ENCODE measurements at regions not wholly inside any gene's neighbourhood (a gene's known extent, or its start where the extent isn't known, plus 50 kb on each side); places are given as distances from the start of the nearest gene placed in this dataset.
"Not testable (repeated sequence)": the region's sequence is repeated elsewhere in the genome, so short reads cannot be mapped to it uniquely, and the experiment has no call there.

- DNase-seq (ENCODE audit: low spot score), result not testable (repeated sequence)
Measured at GRCh38 chr3:157581956-157582636, 78.9 kb upstream of the VEPH1 start.

GRCh38 chr3:157581371-157581770 is 78.2 kb upstream of the VEPH1 start:
- DNase-seq (ENCODE audit: low spot score), result no peak

- no peak for DNase-seq (ENCODE audit: low spot score)
Measured at GRCh38 chr3:157578181-157578580, 75.0 kb upstream of the VEPH1 start.

- DNase-seq (ENCODE audit: low spot score), result no peak
Measured at GRCh38 chr3:157574531-157574930, 71.3 kb upstream of the VEPH1 start.

- DNase-seq (ENCODE audit: low spot score), result no peak
Measured at GRCh38 chr3:157573780-157574378, 70.7 kb upstream of the VEPH1 start.

DNA sequence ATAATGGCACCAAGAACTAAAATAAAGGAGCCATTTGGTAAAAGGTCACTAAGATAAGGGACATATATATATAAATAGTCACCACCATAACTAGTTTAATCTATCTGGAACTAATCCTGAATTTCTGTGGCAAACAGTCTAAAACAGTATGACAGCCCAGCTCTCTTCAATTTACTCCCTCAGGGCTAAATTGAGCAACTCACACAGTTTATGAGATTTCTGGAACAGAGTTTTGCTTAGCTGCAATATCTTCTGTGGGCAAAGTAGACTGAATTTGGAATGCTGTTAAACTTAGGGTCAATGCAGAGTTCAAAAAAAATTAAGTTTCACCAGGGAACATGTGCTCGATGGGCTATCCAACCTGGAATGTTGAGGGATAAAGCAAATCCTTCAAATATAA is 70.1 kb upstream of the VEPH1 start:
- DNase-seq (ENCODE audit: low spot score), result no peak

DNA sequence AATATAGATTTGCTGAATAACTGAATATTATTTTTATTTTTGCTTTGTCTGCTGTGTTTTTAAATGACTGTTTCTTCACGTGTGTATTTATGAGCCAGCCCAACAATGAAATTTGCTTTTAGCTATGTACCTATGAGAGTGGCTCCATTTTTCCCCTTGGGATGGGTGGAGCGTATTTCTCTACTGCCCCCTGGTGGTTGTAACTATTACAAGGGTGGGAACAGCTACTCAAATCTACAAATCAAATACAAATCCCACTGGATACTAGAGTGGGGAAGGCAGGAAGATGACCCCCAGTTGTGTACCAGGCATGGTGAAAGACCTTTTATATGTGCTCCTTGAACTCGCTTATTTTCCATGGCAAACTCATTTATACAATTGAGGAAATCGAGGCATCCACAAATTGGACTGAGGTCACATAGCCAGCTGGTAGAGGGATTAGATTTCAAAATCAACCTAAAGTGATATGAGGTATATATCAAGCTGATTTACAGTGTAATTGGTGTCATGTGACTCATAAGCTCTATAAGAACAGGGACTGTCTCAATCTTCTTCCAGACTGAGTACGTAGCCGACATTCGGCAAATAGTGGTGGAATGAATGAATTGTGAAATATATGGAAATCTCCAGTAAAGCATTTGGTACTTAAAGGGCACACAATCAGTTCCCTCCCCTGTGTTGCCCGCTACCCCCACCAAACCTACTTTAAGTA is 69.5 kb upstream of the VEPH1 start:
- DNase-seq (ENCODE audit: low spot score), result peak; percentile 48

DNA sequence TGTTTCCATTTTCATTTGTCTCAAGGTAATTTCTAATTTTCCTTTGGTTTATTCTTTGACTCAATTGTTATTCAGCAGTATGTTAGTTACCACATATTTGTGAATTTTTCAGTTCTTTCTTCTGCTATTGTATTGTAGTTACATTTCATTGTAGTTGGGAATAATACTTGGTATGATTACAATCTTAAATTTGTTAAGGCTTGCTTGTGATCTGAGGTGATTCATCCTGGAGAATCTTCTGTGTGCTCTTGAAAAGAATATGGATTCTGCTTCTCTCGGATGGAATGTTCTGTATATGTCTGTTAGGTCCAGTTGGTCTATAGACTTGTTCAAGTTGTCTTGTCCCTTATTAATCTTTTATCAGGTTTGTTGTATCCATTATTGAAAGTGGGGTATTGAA is 63.4 kb upstream of the VEPH1 start:
- DNase-seq (ENCODE audit: low spot score), result no peak

GRCh38 chr3:157559401-157559800 is 56.2 kb upstream of the VEPH1 start:
- no peak for DNase-seq (ENCODE audit: low spot score)
